DOHH2 (cell line): ENCODE measurements at regions not wholly inside any gene's neighbourhood (a gene's known extent, or its start where the extent isn't known, plus 50 kb on each side); places are given as distances from the start of the nearest gene placed in this dataset.

Source experiments
- CTCF ChIP-seq: fragments of 200-600 bp; sonication (generic); IDR thresholded peaks from one replicate; pipeline ENCODE4 v1.5.1; 2014; ENCODE audit warnings: antibody characterized with exemption, mild to moderate bottlenecking, low read depth, low read length; ENCODE audit not compliant: poor library complexity, severe bottlenecking
- EZH2phosphoT487 ChIP-seq: fragments of 200-600 bp; sonication (generic); IDR thresholded peaks from 2 replicates; pipeline ENCODE4 v1.6.1; 2017; ENCODE audit warnings: borderline replicate concordance, mild to moderate bottlenecking, antibody characterized with exemption, low read length, moderate library complexity, mixed read lengths

GRCh38 chr18:25409971-25410370 lies 58.0 kb upstream of the ZNF521 start:
- TF ChIP-seq CTCF: no peak
- no peak for TF ChIP-seq EZH2phosphoT487
